IPS-NIHi7 (cell line): ENCODE measurements at regions not wholly inside any gene's neighbourhood (a gene's known extent, or its start where the extent isn't known, plus 50 kb on each side); places are given as distances from the start of the nearest gene placed in this dataset.
"Not testable (repeated sequence)": the region's sequence is repeated elsewhere in the genome, so short reads cannot be mapped to it uniquely, and the experiment has no call there.

Source experiments
- DNase-seq: peaks from one replicate; pipeline ENCODE4 v3.0.0; 2012; ENCODE audit warnings: mixed read lengths; ENCODE audit errors: extremely low spot score

GRCh38 chr5:154546719-154547118, 68.7 kb upstream of the HAND1 start:
- no peak for DNase-seq

DNA sequence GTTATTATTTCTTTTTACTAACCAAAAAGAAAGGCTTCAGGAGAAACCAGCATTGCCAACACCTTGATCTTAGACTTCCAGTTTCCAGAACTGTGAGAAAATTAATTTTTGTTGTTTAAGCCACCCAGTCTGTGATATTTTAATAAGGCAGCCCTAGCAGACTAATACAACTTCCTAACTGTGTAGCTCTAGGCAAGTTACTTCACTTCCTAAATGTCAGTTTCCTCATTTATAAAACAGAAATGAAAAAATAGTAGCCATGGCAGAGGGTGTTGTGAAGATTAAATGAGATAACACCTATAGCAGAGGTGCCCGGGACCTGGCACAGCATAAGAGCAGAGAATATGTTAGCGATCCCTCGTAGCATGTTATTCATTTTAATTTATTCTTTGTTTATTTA, 66.6 kb upstream of the HAND1 start:
- DNase-seq = no peak

- DNase-seq = no peak
Measured at GRCh38 chr5:154543380-154543779, 65.4 kb upstream of the HAND1 start.

DNA sequence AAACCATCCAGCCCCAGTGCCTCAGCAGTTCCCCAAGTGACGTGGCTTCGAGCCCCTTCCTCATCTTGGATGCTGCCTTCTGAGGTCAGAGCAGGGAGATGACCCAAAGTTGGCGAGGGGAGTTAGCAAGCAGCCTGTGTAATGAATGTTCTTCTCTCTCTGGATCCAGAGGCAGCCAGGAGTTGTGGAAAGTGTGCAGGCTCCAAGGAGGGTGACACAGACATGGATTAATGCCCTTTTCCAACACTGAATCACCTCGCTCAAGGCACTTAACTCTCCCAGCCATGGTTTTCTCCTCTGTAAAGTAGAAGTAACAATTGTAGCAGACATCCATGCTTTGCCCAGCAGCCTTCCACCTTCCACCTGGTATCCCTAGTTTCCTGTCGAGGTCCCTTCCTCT, 64.6 kb upstream of the HAND1 start:
- DNase-seq = no peak

DNA sequence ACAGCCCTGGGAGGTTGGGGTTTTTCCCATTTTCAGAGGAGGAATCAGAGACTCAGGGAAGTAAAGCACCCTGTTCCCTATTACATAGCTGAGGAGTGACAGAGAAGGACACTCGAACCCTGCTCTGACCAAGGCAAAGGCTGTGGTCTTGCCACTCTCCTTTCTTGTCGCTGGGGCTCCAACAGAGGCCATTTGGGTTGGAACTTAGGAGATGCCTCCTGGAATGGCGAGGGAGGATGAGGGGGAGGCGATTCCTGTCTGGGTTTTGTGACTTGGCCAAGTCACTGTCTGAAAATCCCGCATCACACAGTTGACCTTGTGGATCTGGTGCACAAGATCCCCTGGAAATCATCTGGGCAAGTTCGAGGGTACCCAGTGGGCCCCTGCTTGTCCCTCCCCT, 64.0 kb upstream of the HAND1 start:
- no peak for DNase-seq

DNA sequence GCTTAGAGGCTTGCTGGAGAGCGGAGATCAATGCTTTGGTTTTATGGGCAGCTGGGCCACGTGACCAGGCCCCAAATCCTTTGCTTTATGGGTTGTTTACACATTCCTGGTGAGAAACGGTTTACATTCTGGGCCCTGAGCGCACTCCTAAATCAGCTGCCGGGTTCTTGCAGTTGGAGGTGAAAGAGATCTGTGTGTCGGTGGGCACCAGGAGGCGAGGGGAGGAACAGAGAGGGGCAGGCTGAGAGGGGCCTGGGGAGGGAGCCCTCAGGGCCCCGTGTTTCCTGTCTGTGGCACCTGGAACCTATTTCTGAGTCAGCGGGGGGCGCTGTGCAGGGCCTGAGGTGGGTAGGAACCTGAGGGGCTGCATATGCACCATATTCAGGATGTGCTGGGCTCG, 63.5 kb upstream of the HAND1 start:
- DNase-seq = peak; percentile 75

GRCh38 chr5:154540600-154540999, 62.6 kb upstream of the HAND1 start:
- DNase-seq = no peak

GRCh38 chr5:154538492-154538891, 60.5 kb upstream of the HAND1 start:
- DNase-seq = no peak

DNA sequence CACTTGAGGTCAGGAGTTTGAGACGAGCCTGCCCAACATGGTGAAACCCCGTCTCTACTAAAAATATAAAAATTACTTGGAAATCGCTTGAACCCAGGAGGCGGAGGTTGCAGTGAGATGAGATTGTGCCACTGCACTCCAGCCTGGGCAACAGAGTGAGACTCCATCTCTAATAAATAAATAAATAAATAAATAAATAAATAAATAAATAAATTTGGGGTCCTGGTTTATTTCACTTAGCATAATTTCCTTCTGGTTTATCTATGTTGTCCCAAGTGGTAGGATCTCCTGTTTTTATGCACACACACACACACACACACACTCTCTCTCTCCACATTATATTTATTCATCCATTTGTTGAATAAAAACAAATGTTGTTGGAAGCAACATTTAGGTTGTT, 58.4 kb upstream of the HAND1 start:
- DNase-seq = not testable (repeated sequence)

- no peak for DNase-seq
Measured at GRCh38 chr5:154535535-154535934, 57.5 kb upstream of the HAND1 start.

DNA sequence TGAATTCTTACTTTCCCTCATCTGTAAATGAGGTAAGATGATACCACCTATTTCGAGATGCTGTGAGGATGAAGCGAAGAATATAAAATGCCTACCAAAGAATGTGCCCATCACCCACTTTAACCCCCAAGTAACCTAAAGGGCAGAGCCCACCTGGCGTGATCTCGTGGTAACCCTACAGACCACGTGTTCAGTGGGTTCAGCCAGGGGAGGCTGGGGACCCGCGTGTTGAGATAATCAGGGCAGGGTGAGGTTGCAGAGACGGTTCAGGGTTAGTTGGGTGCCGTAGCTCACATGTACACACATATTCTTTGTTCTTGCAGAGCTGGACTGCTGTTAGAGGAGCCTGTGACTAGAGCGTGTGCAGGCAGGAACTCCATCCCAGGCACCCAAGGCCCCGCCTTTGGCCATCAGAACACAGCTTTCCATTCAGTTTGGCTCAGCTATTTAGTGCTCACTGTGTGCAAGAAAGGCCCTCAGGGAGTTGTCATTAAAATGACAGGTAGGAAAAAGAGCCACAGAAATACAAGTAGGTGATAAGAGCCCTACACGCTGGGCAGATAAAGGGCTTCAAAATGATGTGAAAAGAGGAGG, 56.5 kb upstream of the HAND1 start:
- no peak for DNase-seq

DNA sequence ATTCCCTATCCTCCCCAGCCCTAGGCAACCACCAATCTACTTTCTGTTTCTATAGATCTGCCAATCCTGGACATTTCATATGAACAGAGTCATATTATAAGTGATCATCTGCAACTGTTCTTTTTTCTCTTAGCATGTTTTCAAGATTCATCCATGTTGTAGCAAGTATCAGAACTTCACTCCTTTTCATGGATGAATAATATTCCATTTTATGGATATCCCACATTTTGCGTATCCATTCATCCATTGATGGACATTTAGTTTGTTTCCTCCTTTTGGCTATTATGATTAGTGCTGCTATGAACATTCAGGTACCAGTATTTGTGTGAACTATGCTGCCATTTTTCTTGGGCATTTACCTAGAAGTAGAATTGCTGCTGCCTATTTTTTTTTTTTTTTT, 51.3 kb upstream of the HAND1 start:
- DNase-seq = no peak

GRCh38 chr5:154528005-154528594, 50.1 kb upstream of the HAND1 start:
- DNase-seq = no peak
